Activated naive CD4-positive, alpha-beta T cell treated with anti-CD3 and anti-CD28 coated beads for 36 hours (primary cell): ENCODE measurements at regions not wholly inside any gene's neighbourhood (a gene's known extent, or its start where the extent isn't known, plus 50 kb on each side); places are given as distances from the start of the nearest gene placed in this dataset.
"Not testable (repeated sequence)": the region's sequence is repeated elsewhere in the genome, so short reads cannot be mapped to it uniquely, and the experiment has no call there.

Experiments
- CTCF ChIA-PET: fragments of 350-600 bp; sonication (Branson Sonifier 250); formaldehyde crosslinking; loops from one replicate; lab custom pipeline; 2021; ENCODE audit warnings: antibody characterized with exemption; lab: Charles Lee
- DNase-seq: peaks from one replicate; pipeline ENCODE4 v3.0.0-alpha.2; 2020
- H3K27ac Mint-ChIP-seq: one replicate; pipeline ENCODE4 v1.8.0; 2021; ENCODE audit warnings: mild to moderate bottlenecking, mixed read lengths
- H3K27me3 Mint-ChIP-seq: one replicate; pipeline ENCODE4 v1.8.0; 2021; ENCODE audit warnings: low read depth, mixed read lengths
- H3K36me3 Mint-ChIP-seq: one replicate; pipeline ENCODE4 v1.8.0; 2021; ENCODE audit warnings: low read depth, mixed read lengths
- H3K4me1 Mint-ChIP-seq: one replicate; pipeline ENCODE4 v1.8.0; 2021; ENCODE audit warnings: low read depth, mixed read lengths
- H3K4me3 Mint-ChIP-seq: one replicate; pipeline ENCODE4 v1.8.0; 2021; ENCODE audit warnings: mild to moderate bottlenecking, moderate library complexity, mixed read lengths
- H3K9me3 Mint-ChIP-seq: one replicate; pipeline ENCODE4 v1.8.0; 2021; ENCODE audit warnings: mixed read lengths
- intact Hi-C: fragments of 100-400 bp; cut with micrococcal nuclease; formaldehyde crosslinking; loops from one replicate; pipeline ENCODE4 v1.15.1; 2023

GRCh38 chr1:239126884-239127283 lies 259.5 kb upstream of the CHRM3 start:
- no peak overlapping the region for H3K4me3 Mint-ChIP-seq
- CTCF ChIA-PET: no interaction called here
- no peaks in the 10 kb centered on the region for H3K27me3 Mint-ChIP-seq
- H3K9me3 Mint-ChIP-seq: peaks cover 6% of the 10 kb centered on the region
- no peaks in the 10 kb centered on the region for H3K4me1 Mint-ChIP-seq
- DNase-seq: no peak
- no peak overlapping the region for H3K27ac Mint-ChIP-seq
- intact Hi-C loops: no loop called here
- H3K36me3 Mint-ChIP-seq: no peaks in the 10 kb centered on the region

GRCh38 chr1:239125893-239126292 lies 260.5 kb upstream of the CHRM3 start:
- no peaks in the 10 kb centered on the region for H3K27me3 Mint-ChIP-seq
- DNase-seq: no peak
- H3K36me3 Mint-ChIP-seq: peaks cover 2% of the 10 kb centered on the region
- CTCF ChIA-PET: no interaction called here
- H3K4me3 Mint-ChIP-seq: no peak overlapping the region
- H3K9me3 Mint-ChIP-seq: peaks cover 9% of the 10 kb centered on the region
- no peak overlapping the region for H3K27ac Mint-ChIP-seq
- intact Hi-C loops: no loop called here
- H3K4me1 Mint-ChIP-seq: no peaks in the 10 kb centered on the region

GRCh38 chr1:239125027-239125426 lies 261.3 kb upstream of the CHRM3 start:
- no peak overlapping the region for H3K4me3 Mint-ChIP-seq
- H3K9me3 Mint-ChIP-seq: peaks cover 9% of the 10 kb centered on the region
- intact Hi-C loops: no loop called here
- no peaks in the 10 kb centered on the region for H3K4me1 Mint-ChIP-seq
- H3K27ac Mint-ChIP-seq: no peak overlapping the region
- DNase-seq: no peak
- no peaks in the 10 kb centered on the region for H3K27me3 Mint-ChIP-seq
- peaks cover 2% of the 10 kb centered on the region for H3K36me3 Mint-ChIP-seq
- CTCF ChIA-PET: no interaction called here

DNA sequence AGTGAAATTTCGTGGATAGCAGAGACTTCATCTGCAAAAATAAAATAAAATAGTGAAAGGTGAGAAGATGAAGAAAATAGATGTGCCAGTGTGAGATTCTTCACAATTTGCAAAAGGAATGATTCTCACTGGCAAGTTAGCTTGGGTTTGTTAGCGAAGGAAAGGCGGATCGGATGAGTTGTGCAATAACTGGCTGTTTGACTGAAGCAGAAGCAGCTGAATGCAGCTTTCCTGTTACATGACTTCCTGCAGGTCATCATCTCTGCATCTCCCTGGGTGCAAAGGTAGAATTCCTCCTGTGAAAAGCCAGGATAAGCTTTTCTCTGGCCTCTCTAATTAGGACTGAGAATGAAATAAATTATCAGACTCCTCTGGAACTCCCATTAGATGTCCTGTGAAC lies 263.1 kb upstream of the CHRM3 start:
- H3K9me3 Mint-ChIP-seq: peaks cover 5% of the 10 kb centered on the region
- H3K27me3 Mint-ChIP-seq: no peaks in the 10 kb centered on the region
- H3K27ac Mint-ChIP-seq: no peak overlapping the region
- CTCF ChIA-PET: no interaction called here
- no peak overlapping the region for H3K4me3 Mint-ChIP-seq
- H3K36me3 Mint-ChIP-seq: peaks cover 2% of the 10 kb centered on the region
- intact Hi-C loops: no loop called here
- H3K4me1 Mint-ChIP-seq: no peaks in the 10 kb centered on the region
- DNase-seq: no peak

DNA sequence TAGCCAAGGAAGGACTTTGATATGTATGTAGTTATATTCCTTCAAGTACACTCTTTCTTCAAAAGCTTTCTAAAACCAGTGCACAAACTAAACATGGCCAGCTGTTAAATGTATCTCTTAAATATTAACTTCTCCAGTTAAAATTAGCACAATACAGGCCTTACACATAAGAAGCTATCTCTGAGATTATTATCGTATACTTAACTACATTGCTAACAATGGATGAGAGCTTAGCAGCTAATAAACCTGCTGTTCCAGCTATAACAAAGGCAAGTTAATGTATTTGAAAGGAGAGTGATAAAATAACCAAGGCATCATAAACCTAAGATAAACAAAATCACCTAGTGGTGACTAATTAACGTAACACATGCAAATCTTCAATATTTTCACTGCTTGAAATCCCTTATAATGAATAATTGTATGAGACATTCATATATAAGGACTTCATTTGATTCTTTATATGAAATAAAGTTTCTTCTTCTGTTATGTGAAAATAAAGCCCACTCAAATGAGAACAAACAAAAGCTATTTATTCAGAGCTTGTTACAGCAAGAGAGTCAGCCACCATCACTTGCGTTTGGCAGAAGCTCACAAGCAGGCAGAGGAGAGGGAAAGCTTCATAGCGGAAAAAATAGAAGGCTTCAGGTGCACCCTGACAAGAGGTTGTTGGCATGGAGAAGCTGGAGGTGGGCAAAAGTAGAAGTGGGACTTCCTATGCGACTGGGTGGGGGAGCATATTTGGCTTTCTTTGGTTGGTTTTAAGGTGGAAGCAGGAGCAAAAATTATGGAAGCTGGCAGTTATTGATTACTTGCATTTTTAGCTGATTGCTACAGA lies 274.1 kb upstream of the CHRM3 start:
- Mint-ChIP-seq H3K4me1 (no peaks in the 10 kb centered on the region), H3K9me3 (no peaks in the 10 kb centered on the region), H3K36me3 (no peaks in the 10 kb centered on the region), H3K27ac (no peak overlapping the region), H3K4me3 (no peak overlapping the region), H3K27me3 (no peaks in the 10 kb centered on the region)
- intact Hi-C loops: no loop called here
- CTCF ChIA-PET: no interaction called here
- no peak for DNase-seq

GRCh38 chr1:239107676-239108075 lies 278.7 kb upstream of the CHRM3 start:
- no peak overlapping the region for H3K4me3 Mint-ChIP-seq
- DNase-seq: no peak
- H3K36me3 Mint-ChIP-seq: no peaks in the 10 kb centered on the region
- CTCF ChIA-PET: no interaction called here
- no peak overlapping the region for H3K27ac Mint-ChIP-seq
- no peaks in the 10 kb centered on the region for H3K27me3 Mint-ChIP-seq
- peaks cover 1% of the 10 kb centered on the region for H3K9me3 Mint-ChIP-seq
- intact Hi-C loops: no loop called here
- no peaks in the 10 kb centered on the region for H3K4me1 Mint-ChIP-seq

DNA sequence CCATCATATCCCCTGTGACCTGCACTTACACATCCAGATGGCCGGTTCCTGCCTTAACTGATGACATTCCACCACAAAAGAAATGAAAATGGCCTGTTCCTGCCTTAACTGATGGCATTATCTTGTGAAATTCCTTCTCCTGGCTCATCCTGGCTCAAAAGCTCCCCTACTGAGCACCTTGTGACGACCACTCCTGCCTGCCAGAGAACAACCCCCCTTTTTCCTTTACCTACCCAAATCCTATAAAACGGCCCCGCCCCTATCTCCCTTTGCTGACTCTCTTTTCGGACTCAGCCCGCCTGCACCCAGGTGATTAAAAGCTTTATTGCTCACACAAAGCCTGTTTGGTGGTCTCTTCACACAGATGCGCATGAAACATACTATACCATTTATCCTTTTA lies 279.7 kb upstream of the CHRM3 start:
- H3K4me3 Mint-ChIP-seq, CTCF ChIA-PET, H3K9me3 Mint-ChIP-seq, H3K27me3 Mint-ChIP-seq, H3K4me1 Mint-ChIP-seq, intact Hi-C loops, DNase-seq, H3K27ac Mint-ChIP-seq, H3K36me3 Mint-ChIP-seq: not testable (repeated sequence)

- H3K4me3 Mint-ChIP-seq: no peak overlapping the region
Measured at GRCh38 chr1:239098400-239099037, 287.8 kb upstream of the CHRM3 start.

GRCh38 chr1:239091537-239091936 lies 294.8 kb upstream of the CHRM3 start:
- intact Hi-C loops: no loop called here
- Mint-ChIP-seq H3K36me3 (no peaks in the 10 kb centered on the region), H3K4me3 (no peak overlapping the region), H3K27me3 (no peaks in the 10 kb centered on the region), H3K9me3 (no peaks in the 10 kb centered on the region), H3K27ac (no peak overlapping the region), H3K4me1 (no peaks in the 10 kb centered on the region)
- DNase-seq: no peak
- CTCF ChIA-PET: interaction anchor here (0.5 kb wide), 1 partner anchor 225 kb away, joined by 3 read pairs; no protein-coding TSS in a partner anchor

More at GRCh38 chr1:239098400-239099037, 287.8 kb upstream of the CHRM3 start:
- no peak for DNase-seq
- H3K36me3 Mint-ChIP-seq: no peaks in the 10 kb centered on the region
- H3K9me3 Mint-ChIP-seq: no peaks in the 10 kb centered on the region
- H3K4me1 Mint-ChIP-seq: no peaks in the 10 kb centered on the region
- CTCF ChIA-PET: no interaction called here
- intact Hi-C loops: no loop called here
- no peaks in the 10 kb centered on the region for H3K27me3 Mint-ChIP-seq
- no peak overlapping the region for H3K27ac Mint-ChIP-seq

DNA sequence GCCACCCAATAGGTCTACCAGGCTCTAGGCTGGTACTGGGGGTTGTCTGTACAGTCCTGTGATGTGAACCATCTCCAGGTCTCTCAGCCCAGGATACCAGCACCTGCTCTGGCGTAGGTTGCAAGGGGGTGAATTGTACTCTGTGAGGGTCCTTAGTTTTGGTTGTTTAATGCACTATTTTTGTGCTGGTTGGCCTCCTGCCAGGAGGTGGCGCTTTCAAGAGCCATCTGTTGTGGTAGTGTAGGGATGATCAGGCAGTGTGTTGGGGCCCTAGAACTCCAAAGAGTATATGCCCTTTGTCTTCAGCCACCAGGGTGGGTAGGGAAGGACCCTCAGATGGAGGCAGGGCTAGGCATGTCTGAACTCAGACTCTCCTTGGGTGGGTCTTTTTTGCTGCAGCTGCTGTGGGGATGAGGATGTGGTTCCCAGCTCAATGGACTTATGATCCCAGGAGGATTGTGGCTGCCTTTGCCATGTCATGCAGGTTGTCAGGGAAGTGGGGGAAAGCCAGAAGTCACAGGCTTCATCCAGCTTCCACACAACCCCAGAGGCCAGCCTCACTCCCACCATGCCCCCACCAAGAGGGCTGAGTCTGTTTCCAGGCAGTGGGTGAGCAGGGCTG lies 301.8 kb upstream of the CHRM3 start:
- Mint-ChIP-seq H3K9me3 (peaks cover 13% of the 10 kb centered on the region), H3K4me1 (no peaks in the 10 kb centered on the region), H3K4me3 (no peak overlapping the region), H3K36me3 (no peaks in the 10 kb centered on the region), H3K27ac (no peak overlapping the region), H3K27me3 (no peaks in the 10 kb centered on the region)
- DNase-seq: no peak
- CTCF ChIA-PET: no interaction called here
- intact Hi-C loops: no loop called here

DNA sequence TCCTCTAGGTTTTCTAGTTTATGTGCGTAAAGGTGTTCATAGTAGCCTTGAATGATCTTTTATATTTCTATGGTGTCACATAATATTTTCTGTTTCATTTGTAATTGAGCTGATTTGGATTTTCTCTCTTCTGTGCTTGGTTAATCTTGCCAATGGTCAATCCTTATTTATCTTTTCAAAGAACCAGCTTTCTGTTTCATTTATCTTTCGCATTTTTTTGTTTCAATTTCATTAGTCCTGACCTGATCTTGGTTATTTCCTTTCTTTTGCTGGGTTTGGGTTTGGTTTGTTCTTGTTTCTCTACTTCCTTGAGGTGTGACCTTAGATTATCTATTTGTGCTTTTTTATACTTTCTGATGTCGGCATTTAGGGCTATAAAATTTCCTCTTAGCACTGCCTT lies 304.4 kb upstream of the CHRM3 start:
- H3K4me1 Mint-ChIP-seq, DNase-seq, CTCF ChIA-PET, H3K4me3 Mint-ChIP-seq, H3K27ac Mint-ChIP-seq, intact Hi-C loops, H3K36me3 Mint-ChIP-seq, H3K27me3 Mint-ChIP-seq: not testable (repeated sequence)
- H3K9me3 Mint-ChIP-seq: peaks cover 13% of the 10 kb centered on the region

DNA sequence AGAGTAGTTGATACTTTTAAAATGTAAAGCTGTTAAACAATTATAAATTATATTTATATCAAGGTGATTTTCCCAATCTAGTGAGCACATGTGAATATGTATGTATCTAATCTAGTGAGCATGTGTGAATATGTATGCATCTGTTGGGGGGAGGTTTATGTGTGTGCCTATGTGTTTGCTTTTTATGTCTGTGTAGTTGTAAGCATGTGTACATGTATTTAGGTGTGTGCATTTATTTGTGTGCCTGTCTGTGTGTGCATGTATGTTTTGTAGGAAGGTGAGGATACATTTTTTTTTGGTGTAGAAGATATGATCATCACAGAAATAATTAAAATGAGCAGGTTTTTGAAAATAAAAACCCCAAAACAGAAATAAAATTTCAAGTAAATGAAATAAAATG lies 318.9 kb upstream of the CHRM3 start:
- CTCF ChIA-PET: no interaction called here
- intact Hi-C loops: no loop called here

GRCh38 chr1:239067058-239067457 lies 319.3 kb upstream of the CHRM3 start:
- Mint-ChIP-seq H3K27ac (no peak overlapping the region), H3K9me3 (no peaks in the 10 kb centered on the region), H3K4me1 (no peaks in the 10 kb centered on the region), H3K36me3 (no peaks in the 10 kb centered on the region), H3K27me3 (no peaks in the 10 kb centered on the region), H3K4me3 (no peak overlapping the region)
- CTCF ChIA-PET: no interaction called here
- DNase-seq: no peak
- intact Hi-C loops: no loop called here

More for the DNA sequence above, 318.9 kb upstream of the CHRM3 start:
- Mint-ChIP-seq H3K4me3 (no peak overlapping the region), H3K36me3 (no peaks in the 10 kb centered on the region), H3K9me3 (no peaks in the 10 kb centered on the region), H3K4me1 (no peaks in the 10 kb centered on the region), H3K27ac (no peak overlapping the region), H3K27me3 (no peaks in the 10 kb centered on the region)
- DNase-seq: no peak
